ENCODE measurements at regions not wholly inside any gene's neighbourhood (a gene's known extent, or its start where the extent isn't known, plus 50 kb on each side); places are given as distances from the start of the nearest gene placed in this dataset.
"Not testable (repeated sequence)": the region's sequence is repeated elsewhere in the genome, so short reads cannot be mapped to it uniquely, and the experiment has no call there.

DNA sequence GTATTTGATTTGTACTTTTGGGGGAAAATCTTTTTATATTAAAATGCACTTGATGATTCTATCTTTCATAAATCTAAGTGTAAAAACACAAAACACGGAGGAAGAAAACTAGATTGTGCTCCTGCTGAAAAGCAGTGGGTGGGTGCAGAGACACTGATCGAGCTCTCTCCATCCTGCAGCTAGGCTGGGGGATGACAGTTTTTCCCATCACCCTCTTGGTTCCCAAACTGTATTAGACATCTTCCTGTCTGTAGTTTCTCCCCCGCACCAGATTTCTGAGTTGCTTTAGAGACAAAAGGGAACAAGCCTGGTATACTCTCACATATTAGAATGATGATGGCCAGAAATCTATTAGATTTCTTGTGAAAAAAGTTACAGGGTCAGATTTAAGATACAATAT, 99.6 kb downstream of the FAM114A2 start:
- DNase-seq (no peak), ATAC-seq (no peak)
- intact Hi-C loops (cut with micrococcal nuclease) = no loop called here

DNA sequence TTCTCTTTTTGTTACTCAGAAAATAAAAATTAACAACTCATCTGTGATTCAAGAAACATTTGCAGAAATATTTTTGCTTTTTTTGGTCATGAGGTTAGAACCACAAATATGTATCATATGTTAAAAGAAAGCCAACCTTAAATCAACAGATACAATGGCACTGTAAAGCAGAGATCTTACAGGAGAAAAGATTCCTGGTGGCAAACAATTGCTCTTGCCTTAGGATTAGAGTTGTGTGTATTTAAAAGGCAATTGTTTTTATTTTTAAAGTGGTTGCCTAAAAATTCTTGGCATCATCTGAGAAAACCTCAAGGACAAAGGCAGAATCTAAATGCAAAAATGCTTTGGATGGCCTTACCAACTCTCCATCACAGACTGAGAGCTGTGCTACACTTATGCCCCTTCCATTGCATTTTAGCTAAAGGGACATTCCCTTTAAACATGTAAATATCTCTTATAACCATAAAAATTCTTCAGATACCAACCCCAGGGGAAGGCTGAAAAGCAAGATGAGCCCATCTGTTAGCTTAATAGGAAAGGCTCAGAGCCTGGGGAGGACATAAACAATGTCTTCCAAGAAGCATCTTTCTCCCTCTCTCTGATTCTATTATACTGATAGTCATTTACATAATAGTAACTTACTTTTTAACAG, 100.4 kb downstream of the FAM114A2 start:
- intact Hi-C loops (cut with micrococcal nuclease) = no loop called here
- ATAC-seq (no peak), DNase-seq (no peak)

DNA sequence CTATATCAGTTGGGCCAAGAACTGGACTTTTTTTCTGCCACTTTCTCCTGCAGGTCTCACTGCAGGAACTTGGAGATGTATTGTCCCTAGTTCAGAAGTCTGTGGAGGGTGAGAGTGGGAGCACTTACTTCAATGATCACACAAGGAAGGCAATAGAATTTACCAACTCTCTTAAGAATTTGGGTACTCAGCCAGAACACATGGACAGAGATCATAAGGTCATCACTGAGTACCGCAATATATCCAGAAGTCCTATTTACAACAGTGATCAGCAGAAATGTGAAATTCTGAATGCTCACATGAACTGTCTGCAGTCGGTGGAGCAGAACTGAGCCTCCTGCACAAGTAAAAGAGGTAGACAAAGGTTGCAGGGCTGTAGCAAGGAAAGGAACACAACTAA, 101.0 kb downstream of the FAM114A2 start:
- DNase-seq (no peak), ATAC-seq (no peak)
- intact Hi-C loops (cut with micrococcal nuclease) = no loop called here

DNA sequence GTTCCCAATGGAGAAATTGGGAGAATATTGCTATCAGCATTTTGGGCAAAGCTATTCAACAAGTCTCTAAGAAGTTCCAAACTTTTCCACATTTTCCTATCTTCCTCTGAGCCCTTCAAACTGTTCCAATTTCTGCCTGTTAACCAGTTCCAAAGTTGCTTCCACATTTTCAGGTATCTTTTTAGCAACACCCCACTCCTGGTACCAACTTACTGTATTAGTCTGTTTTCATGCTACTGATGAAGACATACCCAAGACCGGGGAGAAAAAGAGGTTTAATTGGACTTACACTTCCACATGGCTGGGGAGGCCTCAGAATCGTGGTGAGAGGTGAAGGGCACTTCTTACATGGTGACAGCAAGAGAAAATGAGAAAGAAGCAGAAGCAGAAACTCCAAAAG, 103.6 kb downstream of the FAM114A2 start:
- ATAC-seq; intact Hi-C loops (cut with micrococcal nuclease); DNase-seq: not testable (repeated sequence)

DNA sequence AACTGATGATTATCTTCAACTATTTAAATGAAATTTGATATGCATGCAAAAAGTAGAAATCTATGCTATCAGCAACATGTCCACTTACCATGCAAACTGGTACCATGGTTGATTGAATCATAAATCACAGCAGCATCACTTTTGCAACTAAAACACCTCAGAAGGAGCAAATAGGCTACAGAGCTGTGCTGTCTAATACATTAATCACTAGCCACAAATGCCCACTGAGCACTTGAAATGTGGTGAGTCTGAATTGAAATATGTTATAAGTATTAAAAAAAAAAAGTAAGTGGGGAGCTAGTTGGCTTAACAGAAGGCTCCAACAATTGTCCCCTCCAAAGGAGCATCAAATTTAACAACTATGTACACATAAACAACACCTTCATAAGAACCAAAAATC, 112.5 kb downstream of the FAM114A2 start:
- intact Hi-C loops (cut with micrococcal nuclease) = no loop called here
- DNase-seq (no peak), ATAC-seq (no peak)

DNA sequence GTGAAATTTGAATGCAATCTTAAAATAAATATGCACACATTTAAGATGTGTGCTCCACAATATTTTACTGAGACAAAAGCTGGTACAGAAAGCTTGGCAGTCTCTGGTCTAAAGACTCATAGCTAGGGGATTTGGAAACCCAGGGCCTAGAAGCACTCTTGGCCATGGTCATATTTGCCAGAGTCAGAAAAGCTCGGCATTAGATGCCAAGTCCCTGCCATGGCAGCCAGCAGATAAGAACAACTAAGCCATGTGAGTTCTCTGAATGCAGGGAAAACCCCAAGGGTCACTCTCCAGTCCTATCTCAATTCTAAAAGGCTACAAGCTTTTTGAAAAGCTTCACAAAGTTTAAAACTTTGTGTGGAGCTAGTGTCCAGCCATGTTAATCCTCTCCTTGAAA, 119.5 kb downstream of the FAM114A2 start:
- ATAC-seq (peak; percentile 83), DNase-seq (peak; percentile 48)
- intact Hi-C loops (cut with micrococcal nuclease) = no loop called here

DNA sequence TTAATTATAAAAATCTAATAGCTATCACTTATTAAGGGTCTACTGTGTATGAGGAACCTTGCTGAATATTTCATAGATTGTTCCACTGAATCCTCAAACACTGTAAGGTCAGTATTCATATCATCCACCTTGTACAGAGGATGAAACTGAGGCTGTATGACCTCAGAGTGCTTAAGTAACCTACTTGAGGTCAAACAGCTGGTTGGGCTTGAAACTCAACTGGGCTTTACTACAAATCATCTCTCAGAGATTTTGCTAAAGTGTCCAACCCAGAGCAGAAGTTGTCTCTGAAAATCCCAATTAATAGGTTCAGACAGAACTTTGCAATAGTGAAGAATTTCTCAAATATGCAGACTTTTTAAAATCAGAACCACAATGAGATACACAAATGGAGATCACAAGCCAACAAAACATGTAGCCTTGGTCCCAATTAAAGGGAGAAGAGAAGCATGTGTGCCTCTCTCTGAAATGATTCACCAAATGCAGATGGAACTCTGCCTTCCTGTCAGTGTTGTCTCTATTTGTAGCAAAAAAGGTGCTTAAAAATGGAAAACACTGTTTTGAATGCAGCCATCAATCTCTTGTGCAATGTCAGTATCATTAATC, 131.4 kb downstream of the FAM114A2 start:
- intact Hi-C loops (cut with micrococcal nuclease) = no loop called here
- DNase-seq (no peak), ATAC-seq (no peak)

DNA sequence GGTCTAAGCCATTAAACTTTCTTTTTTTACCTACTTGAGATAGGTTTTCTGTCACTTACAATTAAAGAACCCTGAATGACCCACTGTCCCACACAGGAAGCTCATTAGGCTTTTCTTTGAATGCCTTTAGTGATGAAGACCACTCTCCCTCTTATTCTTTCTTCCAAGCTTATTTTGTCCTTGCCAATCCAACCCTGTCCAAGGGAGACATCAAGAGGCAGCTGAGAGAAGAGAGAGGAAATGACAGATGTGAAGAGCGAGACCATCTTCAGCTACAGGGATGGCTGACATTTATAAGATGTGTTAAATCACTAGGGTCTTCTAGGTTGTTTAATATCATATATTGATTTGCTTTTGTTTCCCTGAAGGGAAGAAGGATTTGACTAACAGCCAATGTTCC, 133.5 kb downstream of the FAM114A2 start:
- intact Hi-C loops (cut with micrococcal nuclease) = no loop called here
- no peak for ATAC-seq

DNA sequence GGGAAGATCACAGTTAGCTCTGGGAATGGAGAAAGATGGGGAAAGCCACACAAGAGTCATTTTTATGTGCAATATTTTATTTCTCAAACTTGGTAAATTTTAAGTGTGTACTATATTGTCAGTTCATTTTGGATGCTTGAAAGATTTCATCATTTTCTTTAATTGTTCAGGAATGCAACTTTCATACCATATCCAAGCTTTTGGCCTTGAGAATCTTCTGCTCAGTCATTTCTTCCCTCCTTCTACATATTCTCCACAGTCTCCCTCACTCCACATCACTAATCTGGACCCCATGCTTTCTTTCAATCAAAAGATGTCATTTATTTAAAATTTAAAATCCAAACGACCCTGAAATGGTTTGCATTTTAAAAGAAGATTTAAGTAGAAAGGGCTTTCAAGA, 135.4 kb downstream of the FAM114A2 start:
- ATAC-seq (no peak), DNase-seq (no peak)
- intact Hi-C loops (cut with micrococcal nuclease) = no loop called here

More for the DNA sequence above, 133.5 kb downstream of the FAM114A2 start:
- no peak for DNase-seq

DNA sequence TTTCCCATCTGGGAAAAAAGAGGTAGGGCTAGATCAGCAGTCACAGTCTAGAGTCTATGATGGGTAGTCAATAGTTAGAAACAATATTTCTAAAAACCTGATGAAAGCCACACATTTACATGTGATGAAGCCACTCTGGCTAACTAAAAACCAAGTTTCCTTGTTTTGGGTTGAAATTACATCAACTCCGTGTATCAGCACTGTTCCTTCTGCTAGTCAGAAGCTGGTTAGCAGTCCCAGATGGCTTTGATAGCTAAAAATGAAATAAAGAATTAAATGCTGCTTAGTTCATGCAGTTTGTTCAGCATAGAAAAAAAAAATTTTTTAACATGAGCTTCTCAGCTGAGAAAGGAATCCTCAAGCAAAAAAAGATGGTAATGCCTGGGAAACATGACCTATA, 136.7 kb downstream of the FAM114A2 start:
- intact Hi-C loops (cut with micrococcal nuclease) = no loop called here
- peak; percentile 37 for ATAC-seq

DNA sequence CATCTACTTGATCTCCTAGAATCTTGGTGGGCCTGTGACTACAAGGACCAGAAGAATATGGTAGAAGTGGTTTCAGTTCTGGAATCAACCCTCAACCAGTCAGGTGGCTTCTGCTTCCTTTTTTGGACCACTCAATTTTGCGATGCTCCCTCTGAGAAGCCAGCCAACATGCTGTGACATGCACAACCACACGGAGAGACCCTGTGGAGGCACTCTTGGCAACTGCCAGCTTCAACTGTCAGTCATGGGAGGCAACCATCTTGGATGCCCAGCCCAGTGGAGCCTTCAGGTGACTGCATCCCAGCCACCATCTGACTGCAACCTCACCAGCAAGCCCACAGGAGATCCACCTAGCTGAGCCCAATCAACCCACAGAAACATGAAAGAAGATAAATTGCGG, 137.3 kb downstream of the FAM114A2 start:
- intact Hi-C loops (cut with micrococcal nuclease) = no loop called here
- DNase-seq (no peak), ATAC-seq (no peak)

More for the DNA sequence above, 136.7 kb downstream of the FAM114A2 start:
- DNase-seq = no peak

DNA sequence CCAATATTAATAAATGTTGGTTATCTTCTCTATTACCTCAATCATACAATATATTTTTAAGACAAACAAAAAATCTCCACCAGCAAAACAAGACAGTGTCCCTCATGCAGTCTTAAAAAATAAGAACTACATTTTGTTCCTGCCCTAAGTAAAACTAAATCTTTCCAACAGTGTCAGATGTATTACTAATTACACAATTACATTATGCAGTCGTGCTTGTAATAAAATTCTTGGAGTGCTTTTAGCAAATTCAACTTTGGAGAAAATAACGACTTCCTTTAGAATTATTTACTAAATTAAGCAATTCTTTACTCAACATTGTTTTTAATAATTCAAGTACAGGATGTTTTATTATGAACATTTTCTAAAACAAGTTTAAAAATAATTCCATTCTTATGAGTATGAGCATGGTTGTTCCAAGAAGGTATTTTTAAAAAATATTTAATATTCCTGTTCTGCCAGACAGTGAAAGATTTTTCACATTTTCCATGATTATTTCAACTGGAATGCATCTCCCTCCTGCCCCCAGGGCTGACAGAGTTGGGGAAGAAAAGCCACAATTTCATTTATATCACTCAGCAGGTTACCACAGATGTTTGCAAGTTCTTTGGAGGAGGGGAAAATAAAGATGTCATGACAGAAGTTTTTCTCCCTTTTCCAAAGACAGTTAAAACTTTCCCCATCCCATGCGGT, 137.9 kb downstream of the FAM114A2 start:
- DNase-seq = no peak
- intact Hi-C loops (cut with micrococcal nuclease) = no loop called here
- ATAC-seq = peak; percentile 77

DNA sequence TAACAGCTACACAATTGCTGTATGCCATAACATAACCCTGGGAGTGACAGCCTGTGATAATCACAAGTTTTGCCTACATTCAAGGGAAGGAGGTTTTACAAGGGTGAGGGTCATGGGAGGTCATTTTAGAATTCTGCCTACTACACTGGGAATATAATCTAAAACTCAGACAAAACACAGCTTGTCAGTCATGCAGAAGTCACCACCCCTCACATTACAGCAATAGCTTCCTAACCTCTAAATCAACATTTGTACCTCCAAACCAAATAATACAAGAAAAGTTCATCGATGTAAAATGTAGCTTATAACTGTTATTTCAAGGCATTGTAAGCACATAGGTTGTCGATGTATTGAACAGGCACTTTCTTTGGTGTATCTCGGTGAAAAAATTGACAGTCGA, 139.0 kb downstream of the FAM114A2 start:
- ATAC-seq = no peak
- intact Hi-C loops (cut with micrococcal nuclease) = no loop called here
- DNase-seq = no peak

DNA sequence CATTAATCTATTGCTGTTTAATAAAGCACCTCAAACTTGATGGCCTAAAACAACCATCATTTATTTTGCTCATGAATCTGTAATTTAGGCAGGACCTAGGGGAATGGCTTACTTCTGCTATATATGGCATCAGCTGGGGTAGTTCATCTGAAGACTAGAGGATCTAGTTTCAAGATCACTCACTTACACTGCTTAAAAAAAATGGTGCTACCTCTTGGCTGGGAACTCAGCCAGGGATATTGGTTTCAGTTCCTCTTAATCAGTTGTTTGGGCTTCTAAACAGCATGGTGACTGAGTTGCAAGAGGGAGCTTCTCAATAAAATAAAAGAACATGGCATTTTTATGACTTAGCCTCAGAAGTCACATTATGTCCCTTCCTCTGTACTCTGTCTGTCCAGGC, 142.0 kb downstream of the FAM114A2 start:
- intact Hi-C loops (cut with micrococcal nuclease) = no loop called here
- DNase-seq (no peak), ATAC-seq (peak; percentile 45)

DNA sequence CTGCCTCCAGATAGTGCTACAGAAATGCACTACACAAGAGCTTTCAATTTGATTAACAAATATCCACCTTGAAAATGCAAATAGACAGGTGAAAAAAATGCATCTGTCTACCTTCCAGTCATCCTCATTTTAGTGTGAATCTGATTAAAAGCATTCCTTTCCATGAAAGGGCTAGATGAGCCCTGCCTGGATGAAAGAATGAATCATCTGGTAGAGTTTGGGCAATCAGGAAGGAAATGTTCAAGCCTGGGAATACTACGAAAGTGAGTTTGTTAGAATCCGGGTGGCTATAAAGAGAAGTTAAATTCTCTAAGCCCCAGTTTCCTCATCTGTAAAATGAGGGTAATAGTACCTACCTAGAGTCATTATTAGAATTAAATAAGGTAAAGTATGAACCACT, 142.6 kb downstream of the FAM114A2 start:
- no peak for ATAC-seq
- intact Hi-C loops (cut with micrococcal nuclease) = no loop called here
- no peak for DNase-seq

DNA sequence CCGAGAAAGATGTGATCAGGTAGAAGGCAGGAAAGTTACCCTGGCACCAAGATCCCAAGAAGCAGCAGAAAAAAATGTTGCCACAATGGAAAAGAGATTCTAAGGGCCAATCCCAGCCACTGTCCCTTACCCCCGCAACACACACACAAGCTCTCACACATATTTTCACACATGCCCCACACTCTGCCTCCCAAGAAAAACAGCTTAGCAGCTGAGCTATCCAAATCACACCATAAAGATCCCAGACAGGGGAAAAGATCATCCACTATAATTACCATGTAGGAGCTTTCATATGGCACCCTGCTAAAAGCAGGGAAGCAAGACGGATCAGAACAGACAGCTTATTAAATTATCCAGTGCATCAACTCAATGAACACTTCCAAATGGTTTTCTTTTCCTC, 143.4 kb downstream of the FAM114A2 start:
- ATAC-seq (no peak), DNase-seq (no peak)
- intact Hi-C loops (cut with micrococcal nuclease) = no loop called here

DNA sequence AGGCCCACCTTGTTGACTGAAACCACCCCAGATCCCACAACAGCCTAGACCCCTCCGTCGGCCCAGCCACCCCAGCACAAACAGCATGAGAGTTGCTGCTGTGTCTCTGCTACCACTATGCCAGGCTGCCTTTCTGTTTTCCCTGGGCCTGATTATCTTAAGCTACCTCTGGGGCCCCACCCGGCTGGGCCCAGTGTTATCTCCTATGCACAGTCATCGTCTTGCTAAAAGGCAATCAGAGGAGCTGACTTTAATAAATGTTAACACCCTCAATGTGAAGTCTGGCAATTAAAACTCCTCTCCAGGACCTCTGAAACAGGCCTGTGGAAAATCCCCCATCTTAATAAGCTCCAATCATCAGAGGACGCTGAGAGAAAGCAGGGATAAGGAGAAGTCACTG, 144.9 kb downstream of the FAM114A2 start:
- intact Hi-C loops (cut with micrococcal nuclease) = no loop called here
- ATAC-seq = no peak

DNA sequence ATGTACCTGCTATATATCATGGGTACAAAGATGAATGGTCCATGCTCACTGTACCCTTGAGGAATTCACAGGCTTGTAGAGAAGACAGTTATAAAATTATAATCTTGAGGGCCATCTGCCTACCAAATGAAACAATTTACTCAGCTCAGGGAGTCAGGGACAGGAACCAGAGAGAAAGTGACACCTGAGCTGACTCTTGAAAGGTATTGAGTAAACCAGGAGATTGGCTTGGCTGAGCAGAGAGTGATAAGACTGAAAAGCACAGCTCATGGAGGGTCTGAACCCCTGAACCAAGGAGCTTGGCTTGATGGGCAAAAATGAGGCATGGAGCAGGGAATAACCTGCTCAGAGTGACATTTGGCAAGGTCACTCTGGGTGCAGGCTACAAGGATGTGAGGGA, 147.3 kb downstream of the FAM114A2 start:
- ATAC-seq (no peak), DNase-seq (no peak)
- intact Hi-C loops (cut with micrococcal nuclease) = no loop called here

More for the DNA sequence above, 144.9 kb downstream of the FAM114A2 start:
- DNase-seq = no peak

DNA sequence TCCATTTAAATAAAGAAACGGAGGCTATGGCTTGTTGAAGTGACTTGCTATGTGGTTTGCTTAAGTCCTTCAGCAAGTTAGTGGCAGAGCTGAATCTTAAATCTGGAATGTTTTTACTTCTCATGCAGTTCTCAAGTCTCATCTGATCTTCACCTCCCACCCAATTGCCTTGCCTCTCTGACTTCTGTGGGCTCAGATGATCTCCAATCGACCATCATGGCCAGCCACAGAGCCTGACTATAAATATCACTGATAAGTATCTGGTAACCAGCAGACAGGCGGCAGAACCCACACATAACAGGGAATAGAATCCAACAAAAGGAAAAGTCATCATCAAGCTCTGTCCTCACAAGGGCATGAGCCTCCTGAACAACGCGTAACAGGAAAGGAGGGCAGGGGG, 149.9 kb downstream of the FAM114A2 start:
- intact Hi-C loops (cut with micrococcal nuclease) = no loop called here
- DNase-seq (no peak), ATAC-seq (no peak)

DNA sequence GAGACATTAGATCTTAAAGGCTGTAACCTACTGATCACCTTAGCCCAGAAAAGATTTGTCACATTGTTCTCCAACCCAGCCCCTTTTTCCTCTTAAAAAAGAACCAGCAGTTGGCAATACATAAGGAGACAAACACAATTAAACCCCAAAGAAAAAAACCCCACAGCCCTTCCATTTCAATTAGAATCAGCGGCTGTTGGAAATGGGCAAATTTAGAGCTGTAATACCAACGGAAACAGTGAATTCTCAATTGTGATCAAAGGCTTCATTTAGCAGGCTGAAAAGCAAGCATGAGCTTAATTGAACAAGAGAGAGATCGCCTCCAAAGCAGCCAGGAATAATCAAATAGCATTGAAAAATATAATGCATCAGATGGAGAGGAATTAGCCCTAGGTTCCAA, 153.6 kb downstream of the FAM114A2 start:
- intact Hi-C loops (cut with micrococcal nuclease) = no loop called here
- no peak for ATAC-seq

DNA sequence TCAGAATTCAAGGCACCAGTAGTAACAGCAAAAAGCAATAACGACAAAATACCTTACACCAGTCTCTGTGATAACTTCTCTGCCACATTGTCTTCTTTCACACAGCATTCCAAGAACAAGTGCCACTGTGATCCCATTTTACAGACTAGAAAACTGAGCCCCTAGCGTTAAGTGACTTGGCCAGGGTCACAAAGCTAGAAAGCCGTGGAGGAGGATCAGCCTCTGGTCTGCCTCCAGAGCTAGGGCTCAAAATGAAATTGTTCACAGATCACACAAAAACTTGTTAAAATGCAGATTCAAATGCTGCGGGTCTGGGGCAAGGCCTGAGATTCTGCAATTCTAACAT, 154.1 kb downstream of the FAM114A2 start:
- no peak for DNase-seq
- ATAC-seq = no peak
- intact Hi-C loops (cut with micrococcal nuclease) = no loop called here

More for the DNA sequence above, 153.6 kb downstream of the FAM114A2 start:
- no peak for DNase-seq

Data from left ventricle myocardium superior (tissue), 1 donor.